ENCODE measurements at regions not wholly inside any gene's neighbourhood (a gene's known extent, or its start where the extent isn't known, plus 50 kb on each side); places are given as distances from the start of the nearest gene placed in this dataset.

- 41 to 61% methylated on average over 2 of the region's 2 CpGs for WGBS, 2 donors (ENCODE audit: low coverage in 1 of 2)
- Histone ChIP-seq H3K36me3 (no peaks in the 10 kb centered on the region), H3K9me3 (no peaks in the 10 kb centered on the region), H3K27me3 (no peaks in the 10 kb centered on the region), H3K4me3 (no peak overlapping the region), H3K4me1 (no peaks in the 10 kb centered on the region), H3K27ac (no peak overlapping the region)
- DNase-seq: no peak
- in situ Hi-C loops (cut with MboI; ENCODE audit: low pct_ligation_motif_present in 1 of 4, low pct_unique_long_range_greater_than_20kb in 1 of 4, low sequenced_read_pairs in 3 of 4) (no loop called here), intact Hi-C loops (cut with DNase I; ENCODE audit: low total_unique reads) (no loop called here)
- TF ChIP-seq POLR2A (IDR thresholded peaks at IDR 0.05) (no peak), EP300 (IDR thresholded peaks at IDR 0.05; ENCODE audit: low read depth) (no peak), POLR2AphosphoS5 (IDR thresholded peaks at IDR 0.05) (no peak), CTCF (IDR thresholded peaks at IDR 0.05) (no peak)
Observed at GRCh38 chr2:153136216-153136615, 342.3 kb downstream of the RPRM start.

GRCh38 chr2:153134725-153135124, 343.8 kb downstream of the RPRM start:
- Histone ChIP-seq H3K9me3 (no peaks in the 10 kb centered on the region), H3K36me3 (no peaks in the 10 kb centered on the region), H3K4me1 (no peaks in the 10 kb centered on the region), H3K27ac (no peak overlapping the region), H3K4me3 (no peak overlapping the region), H3K27me3 (no peaks in the 10 kb centered on the region)
- WGBS, 2 donors (ENCODE audit: low coverage in 1 of 2): 76 to 100% methylated on average over 1 of the region's 1 CpG
- in situ Hi-C loops (cut with MboI; ENCODE audit: low pct_ligation_motif_present in 1 of 4, low pct_unique_long_range_greater_than_20kb in 1 of 4, low sequenced_read_pairs in 3 of 4) (no loop called here), intact Hi-C loops (cut with DNase I; ENCODE audit: low total_unique reads) (no loop called here)
- TF ChIP-seq POLR2A (IDR thresholded peaks at IDR 0.05) (no peak), EP300 (IDR thresholded peaks at IDR 0.05; ENCODE audit: low read depth) (no peak)
- DNase-seq: no peak

- intact Hi-C loops (cut with DNase I; ENCODE audit: low total_unique reads): no loop called here
- no peaks in the 10 kb centered on the region for H3K9me3 ChIP-seq
- WGBS, 2 donors (ENCODE audit: low coverage in 1 of 2): 83 to 91% methylated on average over 4 of the region's 4 CpGs
- no peak for DNase-seq
- no peaks in the 10 kb centered on the region for H3K27me3 ChIP-seq
- H3K27ac ChIP-seq: no peak overlapping the region
- no peaks in the 10 kb centered on the region for H3K4me1 ChIP-seq
- no peak overlapping the region for H3K4me3 ChIP-seq
- H3K36me3 ChIP-seq: no peaks in the 10 kb centered on the region
- in situ Hi-C loops (cut with MboI; ENCODE audit: low pct_ligation_motif_present in 1 of 4, low pct_unique_long_range_greater_than_20kb in 1 of 4, low sequenced_read_pairs in 3 of 4): no loop called here
- TF ChIP-seq POLR2A (IDR thresholded peaks at IDR 0.05) (no peak), CTCF (IDR thresholded peaks at IDR 0.05) (no peak)
Observed at GRCh38 chr2:153133716-153134115, 344.8 kb downstream of the RPRM start.

GRCh38 chr2:153132418-153132817, 346.1 kb downstream of the RPRM start:
- 47 to 63% methylated on average over 3 of the region's 3 CpGs for WGBS, 2 donors (ENCODE audit: low coverage in 1 of 2)
- TF ChIP-seq POLR2A (IDR thresholded peaks at IDR 0.05): no peak
- no peak for TF ChIP-seq CTCF (IDR thresholded peaks at IDR 0.05)
- no peak for TF ChIP-seq EP300 (IDR thresholded peaks at IDR 0.05; ENCODE audit: low read depth)
- no peak for TF ChIP-seq POLR2AphosphoS5 (IDR thresholded peaks at IDR 0.05)
- in situ Hi-C loops (cut with MboI; ENCODE audit: low pct_ligation_motif_present in 1 of 4, low pct_unique_long_range_greater_than_20kb in 1 of 4, low sequenced_read_pairs in 3 of 4): no loop called here
- H3K27ac ChIP-seq: no peak overlapping the region
- intact Hi-C loops (cut with DNase I; ENCODE audit: low total_unique reads): no loop called here
- no peaks in the 10 kb centered on the region for H3K27me3 ChIP-seq
- no peaks in the 10 kb centered on the region for H3K36me3 ChIP-seq
- DNase-seq: no peak
- no peaks in the 10 kb centered on the region for H3K4me1 ChIP-seq
- H3K9me3 ChIP-seq: no peaks in the 10 kb centered on the region
- no peak overlapping the region for H3K4me3 ChIP-seq

- Histone ChIP-seq H3K27me3 (no peaks in the 10 kb centered on the region), H3K4me1 (peaks cover 0 to 16% (median 4%) of the 10 kb centered on the region in 4 donors), H3K36me3 (no peaks in the 10 kb centered on the region), H3K27ac (peak overlapping the region in 3 of 4 donors; percentile 3 to 22 (median 10)), H3K9me3 (no peaks in the 10 kb centered on the region), H3K4me3 (no peak overlapping the region)
- no peak for DNase-seq
- intact Hi-C loops (cut with DNase I; ENCODE audit: low total_unique reads) (no loop called here), in situ Hi-C loops (cut with MboI; ENCODE audit: low pct_ligation_motif_present in 1 of 4, low pct_unique_long_range_greater_than_20kb in 1 of 4, low sequenced_read_pairs in 3 of 4) (no loop called here)
- TF ChIP-seq EP300 (IDR thresholded peaks at IDR 0.05; ENCODE audit: low read depth) (no peak), POLR2A (IDR thresholded peaks at IDR 0.05) (no peak)
- 42 to 78% methylated on average over 1 of the region's 1 CpG for WGBS, 2 donors (ENCODE audit: low coverage in 1 of 2)
Observed at GRCh38 chr2:153115141-153115540, 363.4 kb downstream of the RPRM start.
